Non-pigmented ciliary epithelial cell (primary cell): ENCODE measurements at regions not wholly inside any gene's neighbourhood (a gene's known extent, or its start where the extent isn't known, plus 50 kb on each side); places are given as distances from the start of the nearest gene placed in this dataset.

Source experiments
- DNase-seq: peaks from one replicate; pipeline ENCODE4 v3.0.0-alpha.2; 2010; ENCODE audit warnings: low read depth

- no peak for DNase-seq
Measured at GRCh38 chr3:176714034-176714433, 483.2 kb downstream of the TBL1XR1 start.

DNA sequence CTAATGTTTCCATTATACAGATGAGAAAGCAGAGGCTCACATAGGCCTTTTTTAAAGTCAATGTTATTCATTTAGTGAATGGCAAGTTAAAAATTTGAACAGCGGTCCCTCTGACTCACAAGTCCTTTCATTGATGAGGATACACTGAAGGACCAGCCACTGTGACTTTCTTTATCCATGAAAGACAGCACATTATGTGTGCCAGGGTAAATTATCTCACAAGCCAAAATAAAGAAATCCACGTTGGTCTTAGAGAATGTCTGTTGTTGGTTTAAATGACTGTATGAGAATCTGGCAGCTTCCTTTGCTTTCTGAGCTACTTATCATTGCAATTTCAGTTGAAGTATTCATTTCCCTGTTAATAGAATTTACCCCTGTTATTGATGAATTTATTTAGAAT, 485.1 kb downstream of the TBL1XR1 start:
- no peak for DNase-seq

- DNase-seq = no peak
Measured at GRCh38 chr3:176699288-176699687, 498.0 kb downstream of the TBL1XR1 start.

DNA sequence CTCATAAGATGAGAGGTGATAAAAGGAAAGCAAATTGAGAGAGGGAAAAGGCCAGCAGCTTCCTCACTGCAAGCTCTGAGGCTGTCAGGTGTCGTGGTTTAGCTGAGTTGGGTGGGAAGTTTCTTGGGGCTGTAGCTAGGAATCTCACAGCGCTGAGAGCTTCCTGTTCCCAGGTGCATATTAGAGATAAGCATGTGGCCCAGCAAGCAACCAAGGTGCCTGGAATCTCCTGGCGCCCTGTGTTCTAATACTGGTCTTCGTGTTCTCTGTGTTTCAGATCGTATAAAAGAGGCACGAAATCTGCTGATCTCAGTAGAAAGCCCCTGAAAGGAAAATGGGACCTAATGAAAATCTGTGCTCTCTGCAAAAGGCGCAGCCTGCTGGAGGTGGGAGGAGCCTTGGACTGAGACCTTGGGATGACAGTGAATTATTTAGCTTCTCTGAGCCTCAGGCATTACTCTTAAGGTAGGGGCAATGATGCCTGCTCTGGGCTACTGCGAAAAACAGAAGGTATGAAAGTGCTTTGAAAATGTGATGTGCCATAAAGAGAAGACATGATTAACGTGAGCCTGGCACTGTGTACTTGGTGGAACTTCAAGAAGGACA, 499.9 kb downstream of the TBL1XR1 start:
- no peak for DNase-seq

DNA sequence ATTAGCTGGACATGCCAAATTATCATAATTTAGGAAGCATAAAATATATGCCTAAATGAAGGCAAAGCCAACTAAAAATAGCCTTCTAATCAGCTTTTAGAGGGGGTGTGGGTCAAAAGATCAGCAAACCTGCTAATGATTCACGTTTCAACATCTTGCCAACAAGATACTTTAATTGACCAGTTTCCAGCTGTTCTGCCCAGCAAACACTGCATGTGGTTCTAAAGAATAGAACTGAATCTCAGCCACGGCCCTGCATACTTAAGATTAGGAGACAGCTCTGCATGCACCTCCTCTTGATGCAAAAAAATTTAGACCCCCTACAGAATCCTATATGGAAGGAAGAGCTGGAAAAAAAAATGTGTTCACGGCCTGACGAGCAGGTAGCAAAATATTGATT, 500.5 kb downstream of the TBL1XR1 start:
- no peak for DNase-seq

DNA sequence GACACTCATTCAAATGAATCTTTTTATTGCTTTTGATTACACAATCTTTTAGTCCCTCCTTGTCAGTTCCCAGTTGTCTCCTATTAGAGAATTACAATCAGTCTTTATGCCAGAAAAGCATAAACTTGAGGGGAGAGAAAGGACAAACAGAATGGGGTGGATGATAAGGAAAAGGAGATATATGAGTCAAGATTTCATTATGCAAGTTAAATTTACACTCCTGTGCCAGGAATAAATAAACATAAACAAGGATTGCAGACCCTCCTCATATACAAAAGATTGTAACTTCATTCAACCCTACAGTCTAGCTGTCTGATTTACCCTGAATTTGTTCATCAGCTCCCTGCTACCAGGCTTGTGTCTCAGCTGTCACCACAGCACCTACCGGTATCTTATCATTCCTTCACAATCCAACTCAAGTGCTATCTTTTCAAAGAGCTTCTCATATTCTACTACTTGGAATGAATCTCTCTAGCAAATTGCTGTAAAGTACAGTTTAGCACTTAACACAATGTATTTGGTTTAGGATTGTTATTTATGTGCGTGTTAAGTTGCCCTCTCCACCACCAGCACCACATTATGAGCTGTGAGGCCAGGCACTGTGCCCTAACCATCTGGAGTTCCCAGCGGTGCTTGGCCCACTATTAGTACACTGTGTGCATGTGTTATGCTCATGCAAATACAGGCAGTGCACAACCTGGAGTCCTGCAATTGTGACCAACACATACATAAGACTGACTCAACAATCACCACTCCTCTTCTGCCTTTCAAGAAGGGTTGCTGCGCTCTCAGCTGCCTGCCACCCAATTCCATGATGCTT, 504.1 kb downstream of the TBL1XR1 start:
- no peak for DNase-seq

- DNase-seq = no peak
Measured at GRCh38 chr3:176692199-176692965, 504.9 kb downstream of the TBL1XR1 start.

DNA sequence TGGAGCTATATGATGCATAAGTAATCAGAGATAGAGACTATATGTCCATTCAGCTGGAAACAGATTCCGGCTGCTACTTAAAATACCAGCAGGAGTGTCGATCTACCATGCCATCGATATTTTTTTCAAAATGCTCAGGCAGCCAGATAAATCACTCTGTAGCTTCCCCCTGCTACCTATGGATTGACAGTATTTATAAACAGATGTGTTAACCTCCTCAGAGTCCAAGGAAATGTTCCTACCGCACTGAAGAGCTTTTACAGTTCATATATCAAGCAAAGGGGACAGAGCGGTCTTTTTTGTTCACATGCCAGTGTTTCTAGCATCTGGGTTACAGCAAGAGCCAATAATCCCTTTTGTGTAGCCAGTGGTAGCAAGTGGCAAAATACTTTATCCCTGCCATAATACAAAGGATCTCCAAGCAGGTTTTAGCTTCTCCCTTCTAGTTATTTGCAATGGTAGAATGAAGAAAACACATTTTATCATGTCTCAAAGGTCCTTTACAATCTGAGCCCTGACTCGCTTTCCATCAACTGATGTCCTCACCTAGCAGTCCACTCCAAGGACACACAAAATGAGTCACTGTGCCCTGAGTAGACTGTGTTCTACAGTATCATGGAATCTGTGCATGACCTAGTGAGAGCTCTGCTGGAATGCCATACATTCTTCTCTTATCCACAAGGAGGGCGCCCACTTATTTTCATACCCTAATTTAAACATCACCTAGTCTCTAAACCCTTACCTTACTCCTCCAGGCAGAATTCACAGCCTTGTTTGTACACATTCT, 507.0 kb downstream of the TBL1XR1 start:
- DNase-seq = no peak

DNA sequence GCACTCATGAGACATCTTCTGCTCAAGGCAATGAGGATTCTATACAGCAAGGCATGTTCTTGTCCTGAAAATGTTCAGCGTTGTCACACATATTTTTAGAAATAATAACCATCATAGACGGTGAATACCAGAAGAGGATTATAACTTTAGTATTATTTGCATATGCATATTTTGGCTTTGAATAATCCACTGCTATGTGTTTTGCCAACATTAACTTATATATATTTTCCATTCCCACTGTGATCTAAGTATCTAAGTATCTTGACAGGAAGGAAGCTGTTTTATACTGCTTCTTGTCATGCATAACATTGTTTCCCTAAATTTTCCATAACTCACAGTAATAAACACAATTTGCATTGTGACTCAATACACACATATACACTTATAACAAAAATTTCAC, 509.5 kb downstream of the TBL1XR1 start:
- DNase-seq = no peak

GRCh38 chr3:176683382-176683781, 513.9 kb downstream of the TBL1XR1 start:
- no peak for DNase-seq

DNA sequence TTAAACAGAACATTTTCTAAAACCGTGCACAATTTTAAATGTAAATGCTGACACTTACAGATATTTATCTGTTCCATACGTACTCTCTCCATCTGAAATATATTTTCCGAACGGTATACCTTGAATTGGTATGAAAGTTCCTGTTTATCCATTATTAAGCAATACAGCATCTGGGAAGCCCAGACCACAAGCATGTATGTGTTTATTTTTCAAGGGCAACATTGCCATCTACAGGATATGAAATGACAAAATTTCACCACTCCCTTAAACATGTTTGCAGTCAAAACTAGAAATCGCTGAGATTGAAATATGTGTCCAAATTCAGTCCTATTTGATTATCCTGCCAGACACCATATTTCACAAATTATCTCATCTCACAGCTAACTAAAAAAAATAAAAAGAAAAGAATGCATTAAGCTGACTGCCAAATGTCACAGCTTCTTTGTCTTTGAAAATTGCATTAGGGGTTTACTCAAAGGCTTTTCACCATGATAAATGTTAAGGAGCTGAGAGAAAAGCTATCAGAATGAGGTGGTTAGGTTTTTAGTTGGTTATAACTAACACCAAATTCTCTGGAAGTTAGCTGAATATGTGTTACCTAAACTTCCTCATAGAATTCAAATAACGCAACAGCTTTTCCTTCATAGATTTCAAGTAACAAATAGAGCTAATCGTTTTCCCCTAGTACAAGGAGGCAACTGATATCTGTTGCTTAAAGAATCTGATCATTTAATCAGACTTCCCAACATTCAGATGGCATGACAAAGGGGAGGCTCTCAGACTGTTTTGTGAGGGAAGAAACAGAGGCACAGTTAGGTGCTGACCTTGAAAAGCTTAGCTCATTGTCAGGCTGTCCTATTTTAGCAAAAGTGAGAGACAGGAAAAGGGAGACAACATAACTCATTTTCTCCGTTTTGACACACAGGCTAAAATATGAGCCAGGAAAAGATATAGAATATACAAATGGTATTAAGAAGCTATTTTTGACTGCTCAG, 533.1 kb downstream of the TBL1XR1 start:
- DNase-seq = peak; percentile 54

GRCh38 chr3:176663387-176663786, 533.9 kb downstream of the TBL1XR1 start:
- DNase-seq = no peak

DNA sequence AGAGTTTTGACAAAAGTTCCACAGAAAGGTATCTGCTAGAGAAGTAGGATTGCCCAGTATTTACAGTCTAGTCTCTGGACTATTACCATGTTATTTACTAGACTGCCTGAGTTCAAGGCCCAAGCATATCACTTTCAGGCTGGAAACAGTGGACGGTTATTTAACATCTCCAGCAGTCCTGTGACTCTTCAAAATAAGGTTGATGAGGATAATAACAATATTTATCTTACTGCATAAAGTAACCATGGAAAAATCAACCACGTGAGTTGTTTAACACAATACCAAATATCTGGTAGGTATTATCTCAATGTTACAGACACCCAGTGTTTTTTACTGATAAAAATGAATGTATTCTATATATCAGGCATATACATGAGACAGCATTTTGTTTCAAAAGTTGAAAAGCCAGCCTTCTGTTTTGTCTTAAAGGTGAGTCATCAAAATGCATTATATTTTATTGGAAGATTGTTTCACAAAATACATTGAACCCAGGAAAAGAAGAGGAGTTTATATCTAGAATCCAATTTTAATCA, 535.8 kb downstream of the TBL1XR1 start:
- no peak for DNase-seq

GRCh38 chr3:176655404-176656094, 541.7 kb downstream of the TBL1XR1 start:
- no peak for DNase-seq

- DNase-seq = no peak
Measured at GRCh38 chr3:176651622-176652021, 545.7 kb downstream of the TBL1XR1 start.

GRCh38 chr3:176650478-176650877, 546.8 kb downstream of the TBL1XR1 start:
- DNase-seq = no peak

DNA sequence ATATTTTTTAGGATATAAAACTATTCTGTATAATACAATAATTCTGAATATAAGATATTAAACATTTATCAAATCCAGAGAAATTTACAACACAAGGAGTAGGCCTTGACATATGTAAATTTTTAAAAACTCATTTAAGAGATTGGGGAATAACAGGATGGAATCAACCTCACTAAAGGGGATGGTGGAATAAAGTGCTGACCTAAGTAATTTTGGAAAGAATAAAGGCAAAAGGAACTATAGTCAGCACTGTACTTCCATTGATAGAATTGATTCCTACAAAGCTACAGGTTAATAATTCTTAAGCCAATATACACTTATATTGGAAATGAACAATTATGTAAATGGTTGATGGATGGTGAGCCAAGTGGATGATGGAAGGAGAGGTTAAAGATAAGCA, 549.3 kb downstream of the TBL1XR1 start:
- no peak for DNase-seq

DNA sequence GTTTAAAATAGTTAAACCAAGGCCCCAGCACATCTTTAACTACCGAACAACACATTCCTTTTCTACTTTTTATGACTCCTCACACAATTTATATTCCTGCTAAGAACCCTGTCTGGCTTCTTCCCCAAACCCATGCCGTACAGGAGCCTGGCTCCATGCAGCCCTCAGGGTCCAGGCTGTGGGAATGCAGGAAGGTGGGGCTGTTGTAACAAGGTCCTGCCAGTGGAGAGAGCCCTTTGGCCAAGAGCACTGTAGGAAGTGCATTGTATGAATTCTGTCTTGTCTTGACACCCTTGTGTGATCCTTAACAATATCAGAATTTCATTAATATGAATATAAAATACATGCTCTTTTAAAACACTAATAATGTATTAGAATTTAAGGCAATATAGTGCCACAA, 563.8 kb downstream of the TBL1XR1 start:
- DNase-seq = no peak

GRCh38 chr3:176632925-176633324, 564.4 kb downstream of the TBL1XR1 start:
- no peak for DNase-seq

GRCh38 chr3:176631165-176631564, 566.1 kb downstream of the TBL1XR1 start:
- DNase-seq = no peak
